SU-DHL-6 (cell line): ENCODE measurements at regions not wholly inside any gene's neighbourhood (a gene's known extent, or its start where the extent isn't known, plus 50 kb on each side); places are given as distances from the start of the nearest gene placed in this dataset.

ENCODE experiments used
- EZH2phosphoT487 ChIP-seq: fragments of 200-600 bp; sonication (generic), shearing (Covaris generic); conservative IDR thresholded peaks from 2 replicates; pipeline ENCODE4 v1.6.1; 2018; ENCODE audit warnings: mild to moderate bottlenecking, antibody characterized with exemption, low read length, moderate library complexity, mixed read lengths
- TF ChIP-seq, protein P1 (sequence below): fragments of 200-600 bp; sonication (generic); IDR thresholded peaks from one replicate; pipeline ENCODE4 v1.5.1; 2017; ENCODE audit warnings: antibody characterized with exemption, mild to moderate bottlenecking, low read length, moderate library complexity; ENCODE audit not compliant: insufficient read depth, poor library complexity, severe bottlenecking

- TF ChIP-seq, protein P1, sequence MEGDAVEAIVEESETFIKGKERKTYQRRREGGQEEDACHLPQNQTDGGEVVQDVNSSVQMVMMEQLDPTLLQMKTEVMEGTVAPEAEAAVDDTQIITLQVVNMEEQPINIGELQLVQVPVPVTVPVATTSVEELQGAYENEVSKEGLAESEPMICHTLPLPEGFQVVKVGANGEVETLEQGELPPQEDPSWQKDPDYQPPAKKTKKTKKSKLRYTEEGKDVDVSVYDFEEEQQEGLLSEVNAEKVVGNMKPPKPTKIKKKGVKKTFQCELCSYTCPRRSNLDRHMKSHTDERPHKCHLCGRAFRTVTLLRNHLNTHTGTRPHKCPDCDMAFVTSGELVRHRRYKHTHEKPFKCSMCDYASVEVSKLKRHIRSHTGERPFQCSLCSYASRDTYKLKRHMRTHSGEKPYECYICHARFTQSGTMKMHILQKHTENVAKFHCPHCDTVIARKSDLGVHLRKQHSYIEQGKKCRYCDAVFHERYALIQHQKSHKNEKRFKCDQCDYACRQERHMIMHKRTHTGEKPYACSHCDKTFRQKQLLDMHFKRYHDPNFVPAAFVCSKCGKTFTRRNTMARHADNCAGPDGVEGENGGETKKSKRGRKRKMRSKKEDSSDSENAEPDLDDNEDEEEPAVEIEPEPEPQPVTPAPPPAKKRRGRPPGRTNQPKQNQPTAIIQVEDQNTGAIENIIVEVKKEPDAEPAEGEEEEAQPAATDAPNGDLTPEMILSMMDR, result no peak
- no peak for TF ChIP-seq EZH2phosphoT487
These were observed 143.7 kb downstream of the PTPN20 start for GRCh38 chr10:47054974-47055373.
